COLO668 (cell line): ENCODE measurements at regions not wholly inside any gene's neighbourhood (a gene's known extent, or its start where the extent isn't known, plus 50 kb on each side); places are given as distances from the start of the nearest gene placed in this dataset.
"Not testable (repeated sequence)": the region's sequence is repeated elsewhere in the genome, so short reads cannot be mapped to it uniquely, and the experiment has no call there.

Experiments used
- DNase-seq: peaks from one replicate; lab custom pipeline; 2025; ENCODE audit not compliant: unreplicated experiment; lab: John Stamatoyannopoulos, UW

- no peak for DNase-seq
Observed at GRCh38 chrX:2640436-2641150, 50.5 kb upstream of the CD99 start.

GRCh38 chrX:2638279-2638678, 52.8 kb upstream of the CD99 start:
- DNase-seq = no peak

- DNase-seq = no peak
Observed at GRCh38 chrX:2635342-2635741, 55.8 kb upstream of the CD99 start.

GRCh38 chrX:2632533-2633504, 58.3 kb upstream of the CD99 start:
- no peak for DNase-seq

- no peak for DNase-seq
Observed at GRCh38 chrX:2631743-2632532, 59.2 kb upstream of the CD99 start.

GRCh38 chrX:2630935-2631742, 60.0 kb upstream of the CD99 start:
- DNase-seq = not testable (repeated sequence)

- DNase-seq = not testable (repeated sequence)
Observed at GRCh38 chrX:2630008-2630934, 60.8 kb upstream of the CD99 start.

GRCh38 chrX:2629316-2630007, 61.6 kb upstream of the CD99 start:
- no peak for DNase-seq

GRCh38 chrX:2628751-2629315, 62.3 kb upstream of the CD99 start:
- DNase-seq = no peak

GRCh38 chrX:2627272-2627867, 63.7 kb upstream of the CD99 start:
- DNase-seq = no peak

- no peak for DNase-seq
Observed at GRCh38 chrX:2626750-2627149, 64.3 kb upstream of the CD99 start.

GRCh38 chrX:2620576-2620975, 70.5 kb upstream of the CD99 start:
- DNase-seq = no peak

- no peak for DNase-seq
Observed at GRCh38 chrX:2618516-2618915, 72.6 kb upstream of the CD99 start.

- DNase-seq = no peak
Observed at GRCh38 chrX:2614911-2615310, 76.2 kb upstream of the CD99 start.

- DNase-seq = no peak
Observed at GRCh38 chrX:2610246-2611170, 80.6 kb upstream of the CD99 start.

GRCh38 chrX:2609431-2610238, 81.5 kb upstream of the CD99 start:
- DNase-seq = no peak
